ENCODE measurements at regions not wholly inside any gene's neighbourhood (a gene's known extent, or its start where the extent isn't known, plus 50 kb on each side); places are given as distances from the start of the nearest gene placed in this dataset.

DNA sequence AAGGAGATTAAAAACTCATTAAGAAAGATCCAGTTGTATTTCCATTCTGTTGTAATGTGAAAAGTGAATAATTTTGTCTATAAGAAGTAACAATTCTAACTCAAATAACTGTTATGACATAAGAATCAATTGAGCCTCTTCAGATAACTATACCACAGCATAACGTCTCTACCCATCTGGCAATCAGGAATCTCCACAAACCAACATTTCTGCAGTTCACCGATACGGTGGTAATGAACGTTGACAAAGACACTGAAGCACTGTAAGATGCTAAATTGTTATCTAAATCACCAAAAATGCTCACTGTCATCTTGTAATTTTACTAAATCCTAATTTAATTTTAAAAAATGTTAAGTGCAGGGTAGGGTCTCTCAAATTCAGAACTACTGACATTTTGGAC is 130.9 kb upstream of the USP15 start:
- TF ChIP-seq CTCF (IDR thresholded peaks at IDR 0.05; ENCODE audit: low read depth, low read length) (no peak), EZH2phosphoT487 (IDR thresholded peaks at IDR 0.05; ENCODE audit: low read depth) (no peak)

Data from OCI-LY3 (cell line).